HG02973 (cell line): ENCODE measurements at regions not wholly inside any gene's neighbourhood (a gene's known extent, or its start where the extent isn't known, plus 50 kb on each side); places are given as distances from the start of the nearest gene placed in this dataset.
A peak's percentile ranks its signal among the peaks of the same experiment; 100 is the strongest.
"Not testable (repeated sequence)": the region's sequence is repeated elsewhere in the genome, so short reads cannot be mapped to it uniquely, and the experiment has no call there.

Experiments used
- ATAC-seq: cut with Tn5 transposase; IDR thresholded peaks from one replicate; pipeline ENCODE4 v1.9.1; 2021; ENCODE audit warnings: moderate library complexity; ENCODE audit not compliant: unreplicated experiment

- no peak for ATAC-seq
These were observed 94.7 kb upstream of the ERRFI1 start for GRCh38 chr1:8120693-8121260.

DNA sequence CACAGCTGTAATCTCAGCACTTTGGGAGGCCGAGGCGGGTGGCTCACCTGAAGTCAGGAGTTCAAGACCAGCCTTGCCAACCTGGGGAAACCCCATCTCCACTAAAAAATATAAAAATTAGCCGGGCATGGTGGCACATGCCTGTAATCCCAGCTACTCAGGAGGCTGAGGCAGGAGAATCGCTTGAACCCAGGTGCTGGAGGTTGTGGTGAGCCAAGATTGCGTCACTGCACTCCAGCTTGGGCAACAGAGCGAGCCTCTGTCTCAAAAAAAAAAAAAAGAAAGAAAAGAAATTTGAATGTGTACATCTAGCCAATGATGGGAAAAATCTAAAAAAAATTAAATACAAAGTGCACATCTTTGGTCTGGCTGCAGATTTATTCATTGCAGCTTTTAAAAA, 92.6 kb upstream of the ERRFI1 start:
- ATAC-seq, result not testable (repeated sequence)

DNA sequence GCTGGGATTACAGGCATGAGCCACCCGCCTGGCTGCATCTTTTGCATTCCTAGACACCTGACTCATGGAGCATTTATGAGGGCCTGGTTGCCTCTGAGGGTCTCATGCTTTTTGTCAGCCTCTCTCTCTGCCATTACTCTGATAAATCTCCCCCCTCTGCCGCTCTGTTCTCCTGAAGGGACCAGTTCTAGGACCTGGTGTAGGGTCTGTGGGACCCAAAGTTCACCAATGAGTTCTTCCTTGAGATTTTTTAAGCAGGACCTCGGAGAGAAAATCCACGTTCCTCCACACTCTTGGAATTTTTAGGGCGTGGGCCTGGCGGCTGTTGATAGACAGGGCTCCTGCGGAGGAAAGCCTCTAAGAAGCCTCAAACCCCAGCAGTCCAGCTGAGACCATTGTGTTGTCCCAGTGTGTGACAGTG, 91.9 kb upstream of the ERRFI1 start:
- no peak for ATAC-seq

- no peak for ATAC-seq
These were observed 90.8 kb upstream of the ERRFI1 start for GRCh38 chr1:8116894-8117264.

GRCh38 chr1:8115769-8116167, 89.7 kb upstream of the ERRFI1 start:
- no peak for ATAC-seq

DNA sequence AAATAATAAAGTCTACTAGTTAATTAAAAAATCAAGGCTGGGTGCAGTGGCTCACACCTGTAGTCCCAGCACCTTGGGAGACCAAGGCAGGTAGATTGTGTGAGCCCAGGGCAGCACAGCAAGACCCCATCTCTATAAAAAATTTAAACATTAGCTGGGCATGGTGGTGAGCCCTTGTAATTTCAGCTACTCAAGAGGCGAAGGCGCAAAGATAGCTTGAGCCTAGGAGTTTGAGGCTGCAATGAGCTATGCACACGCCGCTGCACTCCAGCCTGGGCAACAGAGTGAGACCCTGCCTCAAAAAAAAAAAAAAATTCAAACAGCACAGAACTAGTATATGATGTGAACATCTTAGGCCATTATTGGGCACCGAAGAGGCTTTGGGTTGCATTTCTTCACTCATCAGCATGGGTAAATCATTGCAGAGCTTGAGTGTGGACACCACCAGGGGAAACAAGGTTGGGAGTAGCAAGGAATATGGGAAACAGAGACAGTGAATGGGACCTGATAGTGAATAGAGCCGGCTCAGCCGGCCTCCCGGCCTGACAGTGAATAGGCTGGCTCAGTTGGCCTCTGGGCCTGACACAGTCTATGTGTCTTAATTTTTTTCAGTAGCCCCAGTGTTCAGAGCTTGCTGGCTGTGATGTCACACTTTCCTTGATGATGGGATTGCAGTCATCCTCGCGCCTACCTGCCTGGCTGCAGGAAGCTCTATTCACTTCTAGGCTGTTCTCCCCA, 89.1 kb upstream of the ERRFI1 start:
- ATAC-seq, result no peak

GRCh38 chr1:8113262-8114220, 87.4 kb upstream of the ERRFI1 start:
- no peak for ATAC-seq

DNA sequence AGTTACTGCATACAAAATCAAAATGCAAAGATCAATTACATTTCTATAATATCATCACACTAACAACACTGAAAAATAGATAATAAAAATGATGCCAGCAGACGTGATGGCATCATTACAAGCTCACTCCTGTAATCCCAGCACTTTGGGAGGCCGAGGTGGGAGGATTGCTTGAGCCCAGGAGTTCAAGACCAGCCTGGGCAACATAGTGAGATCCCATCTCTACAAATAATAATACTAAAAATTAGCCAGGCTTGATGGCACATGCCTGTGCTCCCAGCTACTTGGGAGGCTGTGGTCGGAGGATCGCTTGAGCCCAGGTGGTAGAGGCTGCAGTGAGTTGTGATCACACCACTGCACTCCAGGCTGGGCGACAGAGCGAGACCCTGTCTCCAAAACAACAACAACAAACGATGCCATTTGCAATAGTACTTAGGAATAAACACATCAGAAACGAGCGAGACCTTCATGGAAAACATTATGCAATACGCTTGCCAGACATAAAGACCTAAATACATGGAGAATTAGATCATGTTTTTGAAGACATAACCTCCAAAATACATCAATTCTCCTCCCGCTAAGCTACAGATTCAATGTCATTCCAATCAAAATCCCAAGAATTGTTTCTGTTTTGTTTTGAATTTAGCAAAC, 86.6 kb upstream of the ERRFI1 start:
- no peak for ATAC-seq

DNA sequence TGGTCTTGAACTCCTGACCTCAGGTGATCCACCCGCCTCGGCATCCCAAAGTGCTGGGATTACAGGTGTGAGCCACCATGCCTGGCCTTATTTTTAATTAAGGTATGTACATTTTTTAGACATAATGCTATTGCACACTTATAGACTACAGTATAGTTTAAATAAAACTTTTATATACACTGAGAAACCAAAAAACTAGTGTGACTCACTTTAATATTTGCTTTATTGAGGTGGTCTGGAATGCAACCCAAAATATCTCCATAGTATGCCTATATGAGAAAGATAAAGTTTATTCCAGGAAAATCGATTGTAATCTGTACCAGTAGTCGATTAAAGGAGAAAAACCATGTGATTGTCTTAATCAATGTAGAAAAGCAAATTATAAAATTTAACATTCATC, 85.5 kb upstream of the ERRFI1 start:
- no peak for ATAC-seq

DNA sequence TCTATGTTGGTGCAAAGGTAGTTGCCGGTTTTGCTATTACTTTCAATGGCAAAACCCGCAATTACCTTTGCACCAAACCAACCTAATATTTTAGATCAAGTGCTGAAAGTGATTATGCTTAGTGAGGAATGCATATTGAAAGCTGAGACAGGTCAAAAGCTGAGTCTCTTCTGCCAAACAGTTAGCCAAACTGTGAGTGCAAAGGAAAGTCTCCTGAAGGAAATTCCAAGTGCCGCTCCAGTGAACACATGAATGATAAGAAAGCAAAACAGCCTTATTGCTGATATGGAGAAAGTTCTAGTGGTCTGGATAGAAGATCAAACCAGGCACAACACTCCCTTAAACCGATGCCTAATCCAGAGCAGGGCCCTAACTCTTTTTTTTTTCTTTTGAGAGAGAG, 83.1 kb upstream of the ERRFI1 start:
- ATAC-seq, result no peak

DNA sequence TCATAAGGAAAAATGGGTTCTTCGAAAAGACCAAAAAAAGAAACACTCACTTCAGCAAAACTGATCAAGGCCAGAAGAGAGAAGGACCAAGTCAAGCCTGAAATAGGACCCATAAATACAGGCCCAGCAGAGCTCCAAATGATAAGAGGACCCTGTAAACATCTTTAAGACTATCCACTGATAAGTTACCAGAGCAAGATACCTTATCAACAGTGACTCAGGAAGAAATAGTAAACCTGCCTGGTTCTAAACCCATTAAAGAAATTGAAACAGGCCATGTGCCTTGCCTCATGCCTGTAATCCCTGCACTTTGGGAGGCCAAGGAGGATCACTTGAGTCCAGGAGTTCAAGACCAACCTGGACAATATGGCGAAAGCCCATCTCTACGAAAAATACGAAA, 81.8 kb upstream of the ERRFI1 start:
- ATAC-seq, result no peak

DNA sequence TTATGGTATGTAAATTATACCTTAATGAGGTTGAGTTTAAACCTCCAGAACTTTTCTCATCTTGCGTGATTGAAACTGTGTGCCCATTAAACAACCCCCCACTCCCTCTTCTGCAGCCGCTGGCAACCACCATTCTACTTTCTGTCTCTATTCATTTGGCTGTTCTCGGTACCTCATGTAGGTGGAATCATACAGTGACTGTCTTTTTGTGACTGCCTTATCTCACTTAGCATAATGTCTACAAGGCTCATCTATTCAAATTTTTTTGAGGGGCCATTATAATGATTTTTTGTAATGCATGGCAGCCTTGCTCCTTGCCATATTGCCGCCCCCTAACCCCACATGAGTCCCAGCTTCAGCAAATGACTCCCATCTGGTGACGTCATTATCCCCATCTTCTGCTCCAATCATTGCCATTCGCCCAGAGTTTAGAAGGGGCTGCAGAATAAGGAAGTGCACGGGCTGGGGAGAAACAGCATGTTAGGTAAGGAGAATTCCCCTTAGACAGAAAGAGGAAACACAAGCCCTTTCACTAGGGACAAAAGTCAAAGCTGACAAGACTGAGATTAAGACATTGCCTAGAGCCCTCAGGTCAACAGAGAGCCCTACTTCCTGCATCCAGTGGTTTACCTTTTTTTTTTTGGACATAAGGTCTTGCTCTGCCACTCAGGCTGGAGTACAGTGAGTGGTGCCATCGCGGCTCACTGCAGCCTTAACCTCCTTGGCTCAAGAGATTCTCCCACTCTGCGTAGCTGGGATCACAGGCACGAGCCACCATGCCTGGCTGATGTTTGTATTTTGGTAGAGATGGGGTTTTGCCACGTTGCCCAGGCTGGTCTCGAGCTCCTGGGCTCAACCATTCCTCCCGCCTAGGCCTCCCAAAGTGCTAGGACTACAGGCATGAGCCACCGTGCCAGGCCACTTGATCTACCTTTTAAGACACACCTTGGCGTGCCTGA, 78.4 kb upstream of the ERRFI1 start:
- no peak for ATAC-seq

- ATAC-seq, result no peak
These were observed 71.8 kb upstream of the ERRFI1 start for GRCh38 chr1:8097908-8098307.

GRCh38 chr1:8097077-8097799, 71.1 kb upstream of the ERRFI1 start:
- ATAC-seq, result peak; percentile 90

GRCh38 chr1:8096105-8097011, 70.2 kb upstream of the ERRFI1 start:
- no peak for ATAC-seq

GRCh38 chr1:8095584-8095983, 69.5 kb upstream of the ERRFI1 start:
- ATAC-seq, result no peak

GRCh38 chr1:8094481-8095241, 68.6 kb upstream of the ERRFI1 start:
- no peak for ATAC-seq
